IMR-90 (cell line): ENCODE measurements at regions not wholly inside any gene's neighbourhood (a gene's known extent, or its start where the extent isn't known, plus 50 kb on each side); places are given as distances from the start of the nearest gene placed in this dataset.
A peak's percentile ranks its signal among the peaks of the same experiment; 100 is the strongest.

Experiments
- ATAC-seq: fragments of 200-7000 bp; cut with Tn5 transposase; 2 replicates; pipeline ENCODE4 v1.9.1; 2020; ENCODE audit warnings: low read depth, mild to moderate bottlenecking, moderate library complexity
- BruUV-seq: library from RNA; stranded (reverse); fragments of 400-500 nt; replicated peaks from 2 replicates; lab custom pipeline; 2021; lab: Mats Ljungman, UMichigan
- CTCF ChIA-PET: fragments of 300-600 bp; formaldehyde crosslinking; extraction: SDS; loops from one replicate; lab custom pipeline; 2021; ENCODE audit warnings: antibody characterized with exemption; lab: Yijun Ruan, JAX
- POLR2A ChIA-PET: fragments of 300-600 bp; sonication (Branson Sonifier 250); formaldehyde crosslinking; loops from one replicate; lab custom pipeline; 2022; ENCODE audit warnings: antibody characterized with exemption; ENCODE audit not compliant: unreplicated experiment; lab: Charles Lee
- DNase-seq: peaks from one replicate; pipeline ENCODE4 v3.0.0; 2013
- H2AFZ ChIP-seq: replicated peaks from 2 replicates; pipeline ENCODE3; 2013; ENCODE audit warnings: low read length, mild to moderate bottlenecking; ENCODE audit not compliant: poor library complexity
- H2AK5ac ChIP-seq: 2 replicates; pipeline ENCODE4 v1.6.1; 2013; ENCODE audit warnings: low read depth, low read length, inconsistent platforms
- H2AK9ac ChIP-seq: replicated peaks from 2 replicates; pipeline ENCODE3; 2013; ENCODE audit warnings: mild to moderate bottlenecking, low read depth, low read length, moderate library complexity; ENCODE audit not compliant: poor library complexity
- H2BK120ac ChIP-seq: 2 replicates; pipeline ENCODE4 v1.6.1; 2013; ENCODE audit warnings: low read depth, low read length, inconsistent platforms
- H2BK15ac ChIP-seq: 3 replicates; pipeline ENCODE4 v1.6.1; 2013; ENCODE audit warnings: low read depth, low read length, inconsistent platforms
- H2BK20ac ChIP-seq: 2 replicates; pipeline ENCODE4 v1.6.1; 2013; ENCODE audit warnings: low read depth, mild to moderate bottlenecking, inconsistent platforms, low read length, moderate library complexity
- H2BK5ac ChIP-seq: 2 replicates; pipeline ENCODE4 v1.6.1; 2013; ENCODE audit warnings: mild to moderate bottlenecking, low read depth, low read length, inconsistent platforms; ENCODE audit not compliant: poor library complexity, severe bottlenecking
- H3K14ac ChIP-seq: replicated peaks from 2 replicates; pipeline ENCODE4 v1.6.1; 2013; ENCODE audit warnings: low read depth, low read length, inconsistent platforms
- H3K18ac ChIP-seq: 2 replicates; pipeline ENCODE4 v1.6.1; 2013; ENCODE audit warnings: low read depth, low read length, control low read depth
- H3K23ac ChIP-seq: 2 replicates; pipeline ENCODE4 v1.6.1; 2013; ENCODE audit warnings: low read depth, low read length, inconsistent platforms
- H3K27ac ChIP-seq: 2 replicates; pipeline ENCODE4 v1.5.1; 2013; ENCODE audit warnings: mild to moderate bottlenecking, control low read depth, low read length; ENCODE audit not compliant: insufficient read depth
- H3K27me3 ChIP-seq: 2 replicates; pipeline ENCODE4 v1.6.1; 2013; ENCODE audit warnings: low read length; ENCODE audit not compliant: control insufficient read depth, insufficient read depth
- H3K36me3 ChIP-seq: 2 replicates; pipeline ENCODE4 v1.6.1; 2013; ENCODE audit warnings: low read length, mixed read lengths; ENCODE audit not compliant: control insufficient read depth, insufficient read depth
- H3K4ac ChIP-seq: 2 replicates; pipeline ENCODE4 v1.6.1; 2013; ENCODE audit warnings: low read depth, low read length, inconsistent platforms
- H3K4me1 ChIP-seq: 2 replicates; pipeline ENCODE4 v1.6.1; 2013; ENCODE audit warnings: low read length, mixed read lengths; ENCODE audit not compliant: control insufficient read depth, insufficient read depth
- H3K4me2 ChIP-seq: 2 replicates; pipeline ENCODE4 v1.6.1; 2013; ENCODE audit warnings: low read depth, mild to moderate bottlenecking, control low read depth, low read length, moderate library complexity
- H3K4me3 ChIP-seq: 2 replicates; pipeline ENCODE4 v1.5.1; 2013; ENCODE audit warnings: low read depth, mild to moderate bottlenecking, control low read depth, low read length, moderate library complexity; ENCODE audit not compliant: insufficient read depth
- H3K56ac ChIP-seq: 2 replicates; pipeline ENCODE4 v1.6.1; 2013; ENCODE audit warnings: low read length, inconsistent platforms; ENCODE audit not compliant: insufficient read depth; ENCODE audit errors: extremely low read depth
- H3K79me1 ChIP-seq, 2 experiments: 2 replicates each; pipeline ENCODE4 v1.6.1; 2013; ENCODE audit warnings: low read length in 2 of 2, inconsistent platforms in 1 of 2, low read depth in 1 of 2
- H3K9ac ChIP-seq: 2 replicates; pipeline ENCODE4 v1.6.1; 2013; ENCODE audit warnings: low read depth, low read length, control low read depth
- H3K9me1 ChIP-seq: 2 replicates; pipeline ENCODE4 v1.6.1; 2013; ENCODE audit warnings: low read length, inconsistent platforms; ENCODE audit not compliant: insufficient read depth
- H3K9me3 ChIP-seq: 2 replicates; pipeline ENCODE4 v1.6.1; 2013; ENCODE audit warnings: low read length; ENCODE audit not compliant: control insufficient read depth, insufficient read depth
- H4K20me1 ChIP-seq: 2 replicates; pipeline ENCODE4 v1.6.1; 2013; ENCODE audit warnings: low read length, inconsistent platforms; ENCODE audit not compliant: insufficient read depth
- H4K5ac ChIP-seq: 2 replicates; pipeline ENCODE4 v1.6.1; 2013; ENCODE audit warnings: mild to moderate bottlenecking, low read depth, low read length, control low read depth
- H4K8ac ChIP-seq, 2 experiments: 2 replicates each; pipeline ENCODE4 v1.6.1; 2013; ENCODE audit warnings: low read depth in 2 of 2, low read length in 2 of 2, control low read depth in 1 of 2, inconsistent platforms in 1 of 2
- H4K91ac ChIP-seq: 2 replicates; pipeline ENCODE4 v1.6.1; 2013; ENCODE audit warnings: low read depth, low read length, inconsistent platforms; ENCODE audit not compliant: insufficient read depth
- BHLHE40 ChIP-seq: fragments of 150-350 bp; IDR thresholded peaks from 2 replicates; pipeline ENCODE4 v1.6.1; 2016; ENCODE audit warnings: mild to moderate bottlenecking, low read depth, low read length
- CEBPB ChIP-seq: IDR thresholded peaks from 2 replicates; pipeline ENCODE4 v1.6.1; 2012; ENCODE audit warnings: low read depth, low read length, improper control_type of control experiment
- CHD1 ChIP-seq: IDR thresholded peaks from 2 replicates; pipeline ENCODE4 v1.6.1; 2012; ENCODE audit warnings: low read depth, low read length, improper control_type of control experiment
- CTCF ChIP-seq: conservative IDR thresholded peaks from 2 replicates; pipeline ENCODE4 v1.5.1; 2012; ENCODE audit warnings: mild to moderate bottlenecking, low read depth, low read length, improper control_type of control experiment
- ELK1 ChIP-seq: fragments of 150-350 bp; IDR thresholded peaks from 2 replicates; pipeline ENCODE4 v1.6.1; 2016; ENCODE audit warnings: low read depth, mild to moderate bottlenecking, low read length, moderate library complexity, borderline replicate concordance
- FOS ChIP-seq: fragments of 150-350 bp; IDR thresholded peaks from 2 replicates; pipeline ENCODE4 v1.6.1; 2016; ENCODE audit warnings: low read depth, low read length
- MAFK ChIP-seq: IDR thresholded peaks from 2 replicates; pipeline ENCODE4 v1.6.1; 2012; ENCODE audit warnings: low read depth, low read length, improper control_type of control experiment
- MAZ ChIP-seq: IDR thresholded peaks from 2 replicates; pipeline ENCODE4 v1.6.1; 2012; ENCODE audit warnings: low read depth, mild to moderate bottlenecking, low read length, improper control_type of control experiment, moderate library complexity, borderline replicate concordance
- MXI1 ChIP-seq: IDR thresholded peaks from 2 replicates; pipeline ENCODE4 v1.6.1; 2012; ENCODE audit warnings: low read depth, mild to moderate bottlenecking, low read length, moderate library complexity, borderline replicate concordance
- NFE2L2 ChIP-seq: fragments of 150-350 bp; IDR thresholded peaks from 2 replicates; pipeline ENCODE4 v1.6.1; 2016; ENCODE audit warnings: low read depth, mild to moderate bottlenecking, low read length
- POLR2A ChIP-seq: IDR thresholded peaks from 2 replicates; pipeline ENCODE4 v1.6.1; 2012; ENCODE audit warnings: mild to moderate bottlenecking, low read depth, low read length
- RAD21 ChIP-seq: IDR thresholded peaks from 2 replicates; pipeline ENCODE4 v1.6.1; 2012; ENCODE audit warnings: low read length, improper control_type of control experiment
- RCOR1 ChIP-seq: IDR thresholded peaks from 2 replicates; pipeline ENCODE4 v1.6.1; 2012; ENCODE audit warnings: mild to moderate bottlenecking, low read length, improper control_type of control experiment; ENCODE audit not compliant: insufficient replicate concordance
- RFX5 ChIP-seq: IDR thresholded peaks from 2 replicates; pipeline ENCODE4 v1.8.0; 2012; ENCODE audit warnings: low read depth, mild to moderate bottlenecking, low read length, moderate library complexity
- SMC3 ChIP-seq: fragments of 150-350 bp; IDR thresholded peaks from 2 replicates; pipeline ENCODE4 v1.6.1; 2016; ENCODE audit warnings: low read depth, mild to moderate bottlenecking, antibody characterized with exemption, low read length, moderate library complexity
- USF2 ChIP-seq: fragments of 150-350 bp; IDR thresholded peaks from 2 replicates; pipeline ENCODE4 v1.6.1; 2017; ENCODE audit warnings: mild to moderate bottlenecking, antibody characterized with exemption, low read length, low read depth
- WGBS, 2 experiments: methylation state at CpG; one replicate each; pipeline versions ENCODE4 v1.1.5 to v1.1.7; 2013; ENCODE audit warnings: missing lambda C conversion rate in 2 of 2; ENCODE audit not compliant: insufficient read length in 1 of 2; ENCODE audit errors: extremely low coverage in 2 of 2; 5-methylcytosine and 5-hydroxymethylcytosine counted together
- dilution Hi-C: fragments of 300-500 bp; cut with HindIII; formaldehyde crosslinking; loops from one replicate; pipeline ENCODE4 v1.14.3; 2018; ENCODE audit warnings: low sequenced_read_pairs; ENCODE audit not compliant: unreplicated experiment
- in situ Hi-C: fragments of 300-500 bp; cut with MboI; formaldehyde crosslinking; loops from 3 replicates; pipeline ENCODE4 v1.14.3; 2019; ENCODE audit warnings: low sequenced_read_pairs, inconsistent platforms, mixed read lengths
- intact Hi-C: fragments of 100-400 bp; cut with micrococcal nuclease; formaldehyde crosslinking; loops from 2 replicates; pipeline ENCODE4 v1.10.0; 2022

- no TSS peak for BruUV-seq
- H4K20me1 ChIP-seq: no peaks in the 10 kb centered on the region
- no peak overlapping the region for H4K91ac ChIP-seq
- no peak overlapping the region for H3K23ac ChIP-seq
- no peak overlapping the region for H3K4me3 ChIP-seq
- H3K18ac ChIP-seq: no peak overlapping the region
- POLR2A ChIA-PET: no interaction called here
- WGBS, 2 experiments: 0% methylated on average over 1 of the region's 3 CpGs; no CpG with 5 or more reads in 1 of the 2 experiments
- H2BK15ac ChIP-seq: no peak overlapping the region
- H3K4ac ChIP-seq: no peak overlapping the region
- no peak overlapping the region for H3K9ac ChIP-seq
- no peak overlapping the region for H3K27ac ChIP-seq
- H3K36me3 ChIP-seq: no peaks in the 10 kb centered on the region
- H4K8ac ChIP-seq: no peak overlapping the region
- CTCF ChIA-PET: no interaction called here
- H3K79me1 ChIP-seq: no peaks in the 10 kb centered on the region
- no peak overlapping the region for H3K56ac ChIP-seq
- dilution Hi-C loops (no loop called here), intact Hi-C loops (no loop called here), in situ Hi-C loops (no loop called here)
- no peaks in the 10 kb centered on the region for H3K9me1 ChIP-seq
- no peaks in the 10 kb centered on the region for H3K9me3 ChIP-seq
- H2BK5ac ChIP-seq: no peak overlapping the region
- ATAC-seq: no peak; the same call in 1 of the 2 replicates
- DNase-seq: peak; percentile 8
- no peak overlapping the region for H2AK9ac ChIP-seq
- H2BK120ac ChIP-seq: no peak overlapping the region
- no peak overlapping the region for H3K4me2 ChIP-seq
- no peak overlapping the region for H4K5ac ChIP-seq
- no peak for TF ChIP-seq MAZ
- TF ChIP-seq RFX5: no peak
- TF ChIP-seq RCOR1: no peak
- no peak for TF ChIP-seq CEBPB
- no peak for TF ChIP-seq NFE2L2
- no peak for TF ChIP-seq POLR2A
- TF ChIP-seq ELK1: no peak
- TF ChIP-seq BHLHE40: no peak
- no peak for TF ChIP-seq MAFK
- TF ChIP-seq MXI1: no peak
- no peak for TF ChIP-seq CTCF
- TF ChIP-seq FOS: no peak
- no peak for TF ChIP-seq CHD1
- no peak for TF ChIP-seq RAD21
- no peak for TF ChIP-seq SMC3
- TF ChIP-seq USF2: no peak
- H3K14ac ChIP-seq: no peak overlapping the region
- no peaks in the 10 kb centered on the region; the same call in 1 of the 2 replicates for H3K27me3 ChIP-seq
- no peak overlapping the region for H2BK20ac ChIP-seq
- no peaks in the 10 kb centered on the region for H3K4me1 ChIP-seq
- no peak overlapping the region for H2AK5ac ChIP-seq
- no peak overlapping the region for H2AFZ ChIP-seq
Measured at GRCh38 chr2:114068438-114068837, 178.5 kb downstream of the ACTR3 start.
